Activated CD4-positive, alpha-beta T cell treated with anti-CD3 and anti-CD28 coated beads, Interleukin-2, amount 10 ng/mL, durations not matched to agents 7 days and 5 days (primary cell): ENCODE measurements at regions not wholly inside any gene's neighbourhood (a gene's known extent, or its start where the extent isn't known, plus 50 kb on each side); places are given as distances from the start of the nearest gene placed in this dataset.

ENCODE experiments used
- CTCF ChIA-PET: fragments of 350-600 bp; sonication (Branson Sonifier 250); formaldehyde crosslinking; loops from one replicate; lab custom pipeline; 2021; ENCODE audit warnings: antibody characterized with exemption; lab: Charles Lee
- POLR2A ChIA-PET: fragments of 350-600 bp; sonication (Branson Sonifier 250); formaldehyde crosslinking; loops from one replicate; lab custom pipeline; 2021; ENCODE audit warnings: antibody characterized with exemption; lab: Charles Lee
- DNase-seq: peaks from one replicate; pipeline ENCODE4 v3.0.0-alpha.2; 2020
- H3K27ac Mint-ChIP-seq: one replicate; pipeline ENCODE4 v1.8.0; 2021; ENCODE audit warnings: mild to moderate bottlenecking, moderate library complexity, mixed read lengths
- H3K27me3 Mint-ChIP-seq: one replicate; pipeline ENCODE4 v1.8.0; 2021; ENCODE audit warnings: mixed read lengths
- H3K36me3 Mint-ChIP-seq: one replicate; pipeline ENCODE4 v1.8.0; 2021; ENCODE audit warnings: low read depth, mixed read lengths
- H3K4me1 Mint-ChIP-seq: one replicate; pipeline ENCODE4 v1.8.0; 2021; ENCODE audit warnings: mixed read lengths
- H3K4me3 Mint-ChIP-seq: one replicate; pipeline ENCODE4 v1.8.0; 2021; ENCODE audit warnings: mild to moderate bottlenecking, moderate library complexity, mixed read lengths
- H3K9me3 Mint-ChIP-seq: one replicate; pipeline ENCODE4 v1.8.0; 2021; ENCODE audit warnings: mixed read lengths

- CTCF ChIA-PET, result no interaction called here
- Mint-ChIP-seq H3K4me1 (no peaks in the 10 kb centered on the region), H3K36me3 (no peaks in the 10 kb centered on the region), H3K9me3 (peaks cover 9% of the 10 kb centered on the region), H3K4me3 (no peak overlapping the region), H3K27me3 (no peaks in the 10 kb centered on the region), H3K27ac (no peak overlapping the region)
- POLR2A ChIA-PET, result no interaction called here
- no peak for DNase-seq
Measured at GRCh38 chr13:37457612-37458011, 141.0 kb downstream of the POSTN start.

- POLR2A ChIA-PET, result no interaction called here
- Mint-ChIP-seq H3K4me1 (no peaks in the 10 kb centered on the region), H3K4me3 (no peak overlapping the region), H3K36me3 (no peaks in the 10 kb centered on the region), H3K27me3 (no peaks in the 10 kb centered on the region), H3K9me3 (peaks cover 9% of the 10 kb centered on the region), H3K27ac (no peak overlapping the region)
- DNase-seq, result no peak
- CTCF ChIA-PET, result no interaction called here
Measured at GRCh38 chr13:37456506-37456905, 142.1 kb downstream of the POSTN start.

- Mint-ChIP-seq H3K27me3 (no peaks in the 10 kb centered on the region), H3K36me3 (no peaks in the 10 kb centered on the region), H3K9me3 (peaks cover 9% of the 10 kb centered on the region), H3K4me3 (no peak overlapping the region), H3K27ac (no peak overlapping the region), H3K4me1 (no peaks in the 10 kb centered on the region)
- ChIA-PET CTCF (interaction anchor here (0.6 kb wide), 1 partner anchor 28 kb away, joined by 4 read pairs; no protein-coding TSS in a partner anchor), POLR2A (no interaction called here)
- no peak for DNase-seq
Measured at GRCh38 chr13:37456041-37456440, 142.5 kb downstream of the POSTN start.

- DNase-seq, result no peak
- no peaks in the 10 kb centered on the region for H3K27me3 Mint-ChIP-seq
- peaks cover 7% of the 10 kb centered on the region for H3K9me3 Mint-ChIP-seq
- POLR2A ChIA-PET, result no interaction called here
- H3K27ac Mint-ChIP-seq, result no peak overlapping the region
- no peaks in the 10 kb centered on the region for H3K36me3 Mint-ChIP-seq
- CTCF ChIA-PET, result no interaction called here
- no peak overlapping the region for H3K4me3 Mint-ChIP-seq
- no peaks in the 10 kb centered on the region for H3K4me1 Mint-ChIP-seq
Measured at GRCh38 chr13:37453246-37453645, 145.3 kb downstream of the POSTN start.

- CTCF ChIA-PET, result no interaction called here
- Mint-ChIP-seq H3K27me3 (no peaks in the 10 kb centered on the region), H3K4me3 (no peak overlapping the region), H3K9me3 (peaks cover 7% of the 10 kb centered on the region), H3K27ac (no peak overlapping the region), H3K36me3 (no peaks in the 10 kb centered on the region), H3K4me1 (no peaks in the 10 kb centered on the region)
- DNase-seq, result no peak
- POLR2A ChIA-PET, result no interaction called here
Measured at GRCh38 chr13:37450276-37450675, 148.3 kb downstream of the POSTN start.

- H3K27ac Mint-ChIP-seq, result no peak overlapping the region
- H3K27me3 Mint-ChIP-seq, result no peaks in the 10 kb centered on the region
- CTCF ChIA-PET, result no interaction called here
- H3K4me1 Mint-ChIP-seq, result no peaks in the 10 kb centered on the region
- DNase-seq, result no peak
- H3K36me3 Mint-ChIP-seq, result no peaks in the 10 kb centered on the region
- H3K4me3 Mint-ChIP-seq, result no peak overlapping the region
- POLR2A ChIA-PET, result no interaction called here
- peaks cover 2% of the 10 kb centered on the region for H3K9me3 Mint-ChIP-seq
Measured at GRCh38 chr13:37448153-37448552, 150.4 kb downstream of the POSTN start.

- Mint-ChIP-seq H3K36me3 (no peaks in the 10 kb centered on the region), H3K9me3 (peaks cover 2% of the 10 kb centered on the region), H3K4me1 (no peaks in the 10 kb centered on the region), H3K4me3 (no peak overlapping the region), H3K27ac (no peak overlapping the region), H3K27me3 (no peaks in the 10 kb centered on the region)
- DNase-seq, result no peak
- ChIA-PET CTCF (no interaction called here), POLR2A (no interaction called here)
Measured at GRCh38 chr13:37446503-37446902, 152.1 kb downstream of the POSTN start.

- Mint-ChIP-seq H3K27me3 (no peaks in the 10 kb centered on the region), H3K27ac (no peak overlapping the region), H3K9me3 (peaks cover 5% of the 10 kb centered on the region), H3K36me3 (no peaks in the 10 kb centered on the region), H3K4me1 (no peaks in the 10 kb centered on the region), H3K4me3 (no peak overlapping the region)
- POLR2A ChIA-PET, result no interaction called here
- CTCF ChIA-PET, result interaction anchor here (0.6 kb wide), 1 partner anchor 432 kb away, joined by 3 read pairs; no protein-coding TSS in a partner anchor
- no peak for DNase-seq
Measured at GRCh38 chr13:37443538-37443937, 155.0 kb downstream of the POSTN start.

GRCh38 chr13:37442996-37443395, 155.6 kb downstream of the POSTN start:
- H3K4me3 Mint-ChIP-seq, result no peak overlapping the region
- H3K36me3 Mint-ChIP-seq, result no peaks in the 10 kb centered on the region
- DNase-seq, result no peak
- H3K4me1 Mint-ChIP-seq, result no peaks in the 10 kb centered on the region
- ChIA-PET CTCF (no interaction called here), POLR2A (no interaction called here)
- no peak overlapping the region for H3K27ac Mint-ChIP-seq
- H3K27me3 Mint-ChIP-seq, result no peaks in the 10 kb centered on the region
- H3K9me3 Mint-ChIP-seq, result peaks cover 5% of the 10 kb centered on the region

- DNase-seq, result no peak
- H3K27ac Mint-ChIP-seq, result no peak overlapping the region
- no peak overlapping the region for H3K4me3 Mint-ChIP-seq
- H3K27me3 Mint-ChIP-seq, result no peaks in the 10 kb centered on the region
- H3K36me3 Mint-ChIP-seq, result no peaks in the 10 kb centered on the region
- H3K4me1 Mint-ChIP-seq, result no peaks in the 10 kb centered on the region
- H3K9me3 Mint-ChIP-seq, result peaks cover 3% of the 10 kb centered on the region
- CTCF ChIA-PET, result no interaction called here
- POLR2A ChIA-PET, result no interaction called here
Measured at GRCh38 chr13:37435881-37436280, 162.7 kb downstream of the POSTN start.

GRCh38 chr13:37433086-37433485, 165.5 kb downstream of the POSTN start:
- DNase-seq, result no peak
- Mint-ChIP-seq H3K27me3 (no peaks in the 10 kb centered on the region), H3K36me3 (no peaks in the 10 kb centered on the region), H3K27ac (no peak overlapping the region), H3K4me3 (no peak overlapping the region), H3K9me3 (peaks cover 2% of the 10 kb centered on the region), H3K4me1 (no peaks in the 10 kb centered on the region)
- ChIA-PET CTCF (no interaction called here), POLR2A (no interaction called here)

GRCh38 chr13:37429976-37430375, 168.6 kb downstream of the POSTN start:
- Mint-ChIP-seq H3K27ac (no peak overlapping the region), H3K4me3 (no peak overlapping the region), H3K4me1 (no peaks in the 10 kb centered on the region), H3K36me3 (no peaks in the 10 kb centered on the region), H3K9me3 (peaks cover 2% of the 10 kb centered on the region), H3K27me3 (no peaks in the 10 kb centered on the region)
- DNase-seq, result no peak
- ChIA-PET POLR2A (no interaction called here), CTCF (no interaction called here)

GRCh38 chr13:37427843-37428494, 170.6 kb downstream of the POSTN start:
- ChIA-PET POLR2A (no interaction called here), CTCF (interaction anchor here (0.7 kb wide), 1 partner anchor 95 kb away, joined by 3 read pairs; no protein-coding TSS in a partner anchor)
- DNase-seq, result no peak
- H3K27me3 Mint-ChIP-seq, result no peaks in the 10 kb centered on the region
- peaks cover 2% of the 10 kb centered on the region for H3K9me3 Mint-ChIP-seq
- H3K27ac Mint-ChIP-seq, result no peak overlapping the region
- no peaks in the 10 kb centered on the region for H3K36me3 Mint-ChIP-seq
- no peak overlapping the region for H3K4me3 Mint-ChIP-seq
- no peaks in the 10 kb centered on the region for H3K4me1 Mint-ChIP-seq

- H3K4me1 Mint-ChIP-seq, result no peaks in the 10 kb centered on the region
- ChIA-PET POLR2A (no interaction called here), CTCF (no interaction called here)
- no peak for DNase-seq
- no peak overlapping the region for H3K4me3 Mint-ChIP-seq
- H3K9me3 Mint-ChIP-seq, result no peaks in the 10 kb centered on the region
- H3K27me3 Mint-ChIP-seq, result no peaks in the 10 kb centered on the region
- no peak overlapping the region for H3K27ac Mint-ChIP-seq
- no peaks in the 10 kb centered on the region for H3K36me3 Mint-ChIP-seq
Measured at GRCh38 chr13:37418490-37418889, 180.1 kb downstream of the POSTN start.
